Activated T-cell treated with anti-CD3 and anti-CD28 coated beads for 4 hours (primary cell): ENCODE measurements at regions not wholly inside any gene's neighbourhood (a gene's known extent, or its start where the extent isn't known, plus 50 kb on each side); places are given as distances from the start of the nearest gene placed in this dataset.

Experiments
- DNase-seq: peaks from one replicate; pipeline ENCODE4 v3.0.0-alpha.2; 2020

- DNase-seq = no peak
Measured at GRCh38 chr14:22699801-22700564, 55.8 kb upstream of the OR6J1 start.

- no peak for DNase-seq
Measured at GRCh38 chr14:22713631-22713950, 52.9 kb upstream of the OXA1L start.

GRCh38 chr14:22715186-22715812 lies 51.2 kb upstream of the OXA1L start:
- DNase-seq = peak; percentile 5

GRCh38 chr14:22715890-22716289 lies 50.6 kb upstream of the OXA1L start:
- DNase-seq = no peak
